ENCODE measurements at regions not wholly inside any gene's neighbourhood (a gene's known extent, or its start where the extent isn't known, plus 50 kb on each side); places are given as distances from the start of the nearest gene placed in this dataset.

DNA sequence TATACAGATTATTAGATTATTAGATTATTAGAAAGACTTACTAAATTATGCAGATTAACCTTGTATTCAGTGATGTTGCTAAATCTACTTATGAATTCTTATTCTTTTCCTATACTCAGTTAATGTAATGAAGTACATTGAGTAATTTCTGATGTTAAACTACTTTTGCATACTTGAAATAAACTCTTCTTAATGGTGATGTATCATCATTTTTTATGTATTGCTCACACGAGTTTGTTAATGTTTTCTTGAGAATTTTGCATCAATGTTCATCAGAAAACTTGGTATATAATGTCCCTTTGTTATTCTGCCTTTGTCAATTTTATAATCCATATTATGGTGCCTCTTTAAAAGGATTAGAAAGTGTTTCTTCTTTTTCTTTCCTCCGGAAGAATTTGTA lies 163.2 kb upstream of the COL8A1 start:
- no peak for TF ChIP-seq CTCF (IDR thresholded peaks at IDR 0.05; ENCODE audit: borderline replicate concordance, extremely low read depth, insufficient read depth)
- Histone ChIP-seq H3K9ac (ENCODE audit: low read length in 3 of 3) (no peak overlapping the region), H3K4me1 (ENCODE audit: control insufficient read depth in 2 of 3, insufficient read depth in 2 of 3, low read depth in 1 of 3, low read length in 3 of 3) (no peaks in the 10 kb centered on the region), H3K4me3 (ENCODE audit: low read length in 3 of 3) (no peak overlapping the region), H3K9me3 (ENCODE audit: control insufficient read depth in 2 of 3, insufficient read depth in 1 of 3, low read length in 3 of 3) (no peaks in the 10 kb centered on the region), H3K36me3 (ENCODE audit: control insufficient read depth in 2 of 3, insufficient read depth in 3 of 3, low read length in 3 of 3) (no peaks in the 10 kb centered on the region), H3K27me3 (ENCODE audit: control insufficient read depth, insufficient read depth, low read length) (no peaks in the 10 kb centered on the region), H3K27ac (ENCODE audit: low read depth in 2 of 2, low read length in 2 of 2) (no peak overlapping the region)
- peak; percentile 42 for FAIRE-seq
- intact Hi-C loops (cut with DNase I) = no loop called here
- no peak for DNase-seq

GRCh38 chr3:99474776-99475175 lies 163.6 kb upstream of the COL8A1 start:
- no peaks in the 10 kb centered on the region for H3K36me3 ChIP-seq (ENCODE audit: control insufficient read depth in 2 of 3, insufficient read depth in 3 of 3, low read length in 3 of 3)
- no peaks in the 10 kb centered on the region for H3K9me3 ChIP-seq (ENCODE audit: control insufficient read depth in 2 of 3, insufficient read depth in 1 of 3, low read length in 3 of 3)
- FAIRE-seq = no peak
- DNase-seq = no peak
- H3K27me3 ChIP-seq (ENCODE audit: control insufficient read depth, insufficient read depth, low read length) = no peaks in the 10 kb centered on the region
- intact Hi-C loops (cut with DNase I) = no loop called here
- H3K9ac ChIP-seq (ENCODE audit: low read length in 3 of 3) = no peak overlapping the region
- H3K4me1 ChIP-seq (ENCODE audit: control insufficient read depth in 2 of 3, insufficient read depth in 2 of 3, low read depth in 1 of 3, low read length in 3 of 3) = no peaks in the 10 kb centered on the region
- TF ChIP-seq CTCF (IDR thresholded peaks at IDR 0.05; ENCODE audit: borderline replicate concordance, extremely low read depth, insufficient read depth) = no peak
- no peak overlapping the region for H3K27ac ChIP-seq (ENCODE audit: low read depth in 2 of 2, low read length in 2 of 2)
- no peak overlapping the region for H3K4me3 ChIP-seq (ENCODE audit: low read length in 3 of 3)

GRCh38 chr3:99473321-99473751 lies 165.1 kb upstream of the COL8A1 start:
- Histone ChIP-seq H3K4me3 (ENCODE audit: low read length in 3 of 3) (no peak overlapping the region), H3K27me3 (ENCODE audit: control insufficient read depth, insufficient read depth, low read length) (no peaks in the 10 kb centered on the region), H3K4me1 (ENCODE audit: control insufficient read depth in 2 of 3, insufficient read depth in 2 of 3, low read depth in 1 of 3, low read length in 3 of 3) (no peaks in the 10 kb centered on the region), H3K36me3 (ENCODE audit: control insufficient read depth in 2 of 3, insufficient read depth in 3 of 3, low read length in 3 of 3) (no peaks in the 10 kb centered on the region), H3K9ac (ENCODE audit: low read length in 3 of 3) (no peak overlapping the region), H3K9me3 (ENCODE audit: control insufficient read depth in 2 of 3, insufficient read depth in 1 of 3, low read length in 3 of 3) (no peaks in the 10 kb centered on the region), H3K27ac (ENCODE audit: low read depth in 2 of 2, low read length in 2 of 2) (no peak overlapping the region)
- no peak for TF ChIP-seq CTCF (IDR thresholded peaks at IDR 0.05; ENCODE audit: borderline replicate concordance, extremely low read depth, insufficient read depth)
- DNase-seq = no peak
- intact Hi-C loops (cut with DNase I) = no loop called here
- no peak for FAIRE-seq

GRCh38 chr3:99472385-99472784 lies 166.0 kb upstream of the COL8A1 start:
- intact Hi-C loops (cut with DNase I) = no loop called here
- Histone ChIP-seq H3K9me3 (ENCODE audit: control insufficient read depth in 2 of 3, insufficient read depth in 1 of 3, low read length in 3 of 3) (no peaks in the 10 kb centered on the region), H3K9ac (ENCODE audit: low read length in 3 of 3) (no peak overlapping the region), H3K27ac (ENCODE audit: low read depth in 2 of 2, low read length in 2 of 2) (no peak overlapping the region), H3K4me1 (ENCODE audit: control insufficient read depth in 2 of 3, insufficient read depth in 2 of 3, low read depth in 1 of 3, low read length in 3 of 3) (no peaks in the 10 kb centered on the region), H3K27me3 (ENCODE audit: control insufficient read depth, insufficient read depth, low read length) (no peaks in the 10 kb centered on the region), H3K36me3 (ENCODE audit: control insufficient read depth in 2 of 3, insufficient read depth in 3 of 3, low read length in 3 of 3) (no peaks in the 10 kb centered on the region), H3K4me3 (ENCODE audit: low read length in 3 of 3) (no peak overlapping the region)
- DNase-seq (no peak), FAIRE-seq (no peak)
- no peak for TF ChIP-seq CTCF (IDR thresholded peaks at IDR 0.05; ENCODE audit: borderline replicate concordance, extremely low read depth, insufficient read depth)

Measured in kidney (tissue), 13 donors.